ENCODE measurements at regions not wholly inside any gene's neighbourhood (a gene's known extent, or its start where the extent isn't known, plus 50 kb on each side); places are given as distances from the start of the nearest gene placed in this dataset.

DNA sequence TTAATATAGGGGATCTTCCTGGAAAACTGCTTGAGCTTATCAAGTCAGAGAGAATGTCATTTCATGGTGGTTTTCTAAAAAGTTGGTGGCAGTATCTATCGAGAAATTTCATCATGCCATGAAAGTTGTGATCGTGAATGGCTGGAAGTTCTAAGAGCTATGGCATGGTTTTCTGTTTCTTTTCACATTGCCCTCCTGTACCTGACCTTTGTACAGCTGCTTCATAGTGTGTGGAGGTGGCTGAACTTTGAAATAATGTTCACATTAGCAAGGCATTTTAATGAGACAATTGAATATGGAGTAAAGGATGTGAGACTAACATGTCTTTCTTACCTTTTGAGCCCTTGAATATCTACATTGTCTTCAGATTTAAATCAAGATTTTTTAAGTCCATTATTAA is 278.2 kb upstream of the ID4 start:
- Histone ChIP-seq H4K20me1 (ENCODE audit: insufficient read depth) (no peaks in the 10 kb centered on the region), H3K4me3 (IDR thresholded peaks at IDR 0.05; ENCODE audit: insufficient read depth, low read depth, low read length) (no peak overlapping the region), H3K27ac (no peak overlapping the region), H2AFZ (ENCODE audit: low read depth) (no peak overlapping the region), H3K9ac (no peak overlapping the region), H3K27me3 (ENCODE audit: insufficient read depth, low read depth) (no peaks in the 10 kb centered on the region), H3K4me1 (ENCODE audit: low read depth, poor library complexity, severe bottlenecking) (peaks cover 1% of the 10 kb centered on the region), H3K36me3 (ENCODE audit: insufficient read depth) (no peaks in the 10 kb centered on the region), H3K4me2 (no peak overlapping the region), H3K79me2 (ENCODE audit: insufficient read depth, low read depth) (no peaks in the 10 kb centered on the region)
- TF ChIP-seq, protein P1, sequence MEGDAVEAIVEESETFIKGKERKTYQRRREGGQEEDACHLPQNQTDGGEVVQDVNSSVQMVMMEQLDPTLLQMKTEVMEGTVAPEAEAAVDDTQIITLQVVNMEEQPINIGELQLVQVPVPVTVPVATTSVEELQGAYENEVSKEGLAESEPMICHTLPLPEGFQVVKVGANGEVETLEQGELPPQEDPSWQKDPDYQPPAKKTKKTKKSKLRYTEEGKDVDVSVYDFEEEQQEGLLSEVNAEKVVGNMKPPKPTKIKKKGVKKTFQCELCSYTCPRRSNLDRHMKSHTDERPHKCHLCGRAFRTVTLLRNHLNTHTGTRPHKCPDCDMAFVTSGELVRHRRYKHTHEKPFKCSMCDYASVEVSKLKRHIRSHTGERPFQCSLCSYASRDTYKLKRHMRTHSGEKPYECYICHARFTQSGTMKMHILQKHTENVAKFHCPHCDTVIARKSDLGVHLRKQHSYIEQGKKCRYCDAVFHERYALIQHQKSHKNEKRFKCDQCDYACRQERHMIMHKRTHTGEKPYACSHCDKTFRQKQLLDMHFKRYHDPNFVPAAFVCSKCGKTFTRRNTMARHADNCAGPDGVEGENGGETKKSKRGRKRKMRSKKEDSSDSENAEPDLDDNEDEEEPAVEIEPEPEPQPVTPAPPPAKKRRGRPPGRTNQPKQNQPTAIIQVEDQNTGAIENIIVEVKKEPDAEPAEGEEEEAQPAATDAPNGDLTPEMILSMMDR (conservative IDR thresholded peaks at IDR 0.05; ENCODE audit: low read depth, low read length), result no peak

DNA sequence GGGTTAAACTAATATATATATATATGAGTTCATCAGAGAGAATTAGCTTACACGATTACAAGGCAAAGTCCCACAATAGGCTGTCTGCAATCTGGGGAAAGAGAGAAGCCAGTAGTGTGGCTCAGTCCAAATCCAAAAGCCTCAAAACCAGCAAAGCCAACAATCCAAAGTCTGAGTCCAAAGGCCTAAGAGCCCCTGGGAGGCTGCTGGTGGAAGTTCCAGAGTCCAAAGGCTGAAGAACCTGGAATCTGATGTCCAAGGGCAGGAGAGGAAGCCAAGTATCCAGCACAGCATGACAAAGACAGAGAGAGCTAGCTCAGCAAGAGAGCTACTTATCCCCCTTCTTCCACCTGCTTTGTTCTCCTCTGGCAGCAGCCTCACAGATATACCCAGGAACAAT is 274.7 kb upstream of the ID4 start:
- Histone ChIP-seq H3K4me3 (IDR thresholded peaks at IDR 0.05; ENCODE audit: insufficient read depth, low read depth, low read length) (no peak overlapping the region), H3K79me2 (ENCODE audit: insufficient read depth, low read depth) (no peaks in the 10 kb centered on the region), H3K27ac (no peak overlapping the region), H2AFZ (ENCODE audit: low read depth) (no peak overlapping the region), H3K4me2 (no peak overlapping the region), H3K27me3 (ENCODE audit: insufficient read depth, low read depth) (no peaks in the 10 kb centered on the region), H3K9ac (no peak overlapping the region), H3K4me1 (ENCODE audit: low read depth, poor library complexity, severe bottlenecking) (peaks cover 6% of the 10 kb centered on the region), H3K36me3 (ENCODE audit: insufficient read depth) (no peaks in the 10 kb centered on the region), H4K20me1 (ENCODE audit: insufficient read depth) (no peaks in the 10 kb centered on the region)
- TF ChIP-seq, protein P1 (conservative IDR thresholded peaks at IDR 0.05; ENCODE audit: low read depth, low read length), result no peak

DNA sequence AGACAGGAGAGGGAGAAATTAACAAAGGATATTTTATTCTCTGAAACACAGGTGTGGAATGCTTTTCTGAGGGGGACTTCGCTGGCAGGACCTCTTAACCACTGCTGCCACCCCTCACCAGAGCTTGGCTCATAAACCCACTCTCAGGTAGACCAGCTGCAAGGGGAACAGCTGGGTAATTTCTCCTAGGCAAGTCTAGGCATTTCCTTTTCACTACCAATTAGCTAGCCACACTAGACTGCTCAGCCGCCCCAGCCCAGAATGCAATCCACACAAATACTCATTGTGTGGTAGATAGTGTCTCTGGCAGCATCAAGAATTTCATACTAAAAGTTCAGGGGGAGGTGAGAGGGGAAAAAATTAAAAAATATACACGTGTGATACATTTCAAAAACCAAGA is 267.6 kb upstream of the ID4 start:
- Histone ChIP-seq H2AFZ (ENCODE audit: low read depth) (no peak overlapping the region), H3K4me2 (peak overlapping the region; percentile 44)

DNA sequence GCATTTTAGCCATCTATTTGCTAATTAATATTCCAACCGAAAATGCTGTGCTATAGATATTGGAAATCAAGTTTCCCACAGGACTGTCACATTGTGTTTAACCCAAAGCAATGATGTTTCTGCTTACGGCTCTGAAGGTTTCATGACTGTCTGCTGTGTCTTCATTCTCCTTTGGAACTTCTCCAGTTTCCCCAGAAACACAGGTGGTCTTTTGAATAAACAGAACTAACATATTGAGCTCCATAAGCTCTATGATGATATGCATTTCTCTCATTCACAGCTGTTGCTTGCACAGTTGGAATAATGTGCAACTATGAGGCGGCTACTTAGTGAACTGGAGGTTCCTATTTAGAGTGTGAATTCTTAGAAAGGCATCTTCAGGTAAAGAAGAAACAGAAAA is 266.0 kb upstream of the ID4 start:
- Histone ChIP-seq H4K20me1 (ENCODE audit: insufficient read depth) (no peaks in the 10 kb centered on the region), H3K4me2 (no peak overlapping the region), H3K4me3 (IDR thresholded peaks at IDR 0.05; ENCODE audit: insufficient read depth, low read depth, low read length) (no peak overlapping the region), H3K27me3 (ENCODE audit: insufficient read depth, low read depth) (no peaks in the 10 kb centered on the region), H3K36me3 (ENCODE audit: insufficient read depth) (no peaks in the 10 kb centered on the region), H3K27ac (no peak overlapping the region), H2AFZ (ENCODE audit: low read depth) (no peak overlapping the region), H3K79me2 (ENCODE audit: insufficient read depth, low read depth) (no peaks in the 10 kb centered on the region), H3K9ac (no peak overlapping the region), H3K4me1 (ENCODE audit: low read depth, poor library complexity, severe bottlenecking) (peaks cover 32% of the 10 kb centered on the region)
- TF ChIP-seq, protein P1 (conservative IDR thresholded peaks at IDR 0.05; ENCODE audit: low read depth, low read length), result no peak

More for the DNA sequence above, 267.6 kb upstream of the ID4 start:
- no peak overlapping the region for H3K9ac ChIP-seq
- no peaks in the 10 kb centered on the region for H3K27me3 ChIP-seq (ENCODE audit: insufficient read depth, low read depth)
- H4K20me1 ChIP-seq (ENCODE audit: insufficient read depth), result no peaks in the 10 kb centered on the region
- H3K79me2 ChIP-seq (ENCODE audit: insufficient read depth, low read depth), result no peaks in the 10 kb centered on the region
- no peaks in the 10 kb centered on the region for H3K36me3 ChIP-seq (ENCODE audit: insufficient read depth)
- TF ChIP-seq, protein P1 (conservative IDR thresholded peaks at IDR 0.05; ENCODE audit: low read depth, low read length), result no peak
- peaks cover 32% of the 10 kb centered on the region for H3K4me1 ChIP-seq (ENCODE audit: low read depth, poor library complexity, severe bottlenecking)
- H3K4me3 ChIP-seq (IDR thresholded peaks at IDR 0.05; ENCODE audit: insufficient read depth, low read depth, low read length), result no peak overlapping the region
- peak overlapping the region; percentile 5; the same call in 1 of the 2 replicates for H3K27ac ChIP-seq
